ENCODE measurements at regions not wholly inside any gene's neighbourhood (a gene's known extent, or its start where the extent isn't known, plus 50 kb on each side); places are given as distances from the start of the nearest gene placed in this dataset.
"Not testable (repeated sequence)": the region's sequence is repeated elsewhere in the genome, so short reads cannot be mapped to it uniquely, and the experiment has no call there.

DNA sequence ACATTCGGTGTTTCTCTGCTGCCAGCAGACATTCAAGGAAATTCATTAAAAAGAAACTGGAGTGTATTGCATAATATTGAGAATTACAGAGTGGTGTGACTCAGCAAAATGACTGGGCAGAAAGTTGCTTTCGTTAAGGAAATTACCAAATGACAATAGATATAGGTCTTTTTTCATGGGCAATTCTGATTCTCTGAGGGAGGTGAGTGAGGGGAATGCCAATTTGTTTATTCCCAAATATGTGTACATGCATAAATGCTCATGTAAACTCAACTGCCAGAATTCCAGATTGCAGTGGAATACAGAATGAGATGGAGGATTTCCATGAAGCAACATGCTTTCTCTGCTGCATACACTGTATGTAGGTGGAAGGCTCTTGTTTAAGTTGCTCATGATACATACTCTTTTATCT lies 1730.1 kb downstream of the SLITRK5 start:
- no peak for TF ChIP-seq CTCF (IDR thresholded peaks at IDR 0.05; ENCODE audit: low read depth, low read length)
- peak; percentile 45 for DNase-seq (ENCODE audit: low read depth, low spot score)
- Histone ChIP-seq H3K27ac (ENCODE audit: low read depth, low read length) (peak overlapping the region; percentile 66), H3K9me3 (ENCODE audit: control insufficient read depth, insufficient read depth, low read length) (no peaks in the 10 kb centered on the region), H3K27me3 (ENCODE audit: control insufficient read depth, insufficient read depth, low read length) (no peaks in the 10 kb centered on the region), H3K4me3 (ENCODE audit: low read depth, low read length) (no peak overlapping the region)
- CTCF ChIA-PET, result no interaction called here
- POLR2A ChIA-PET, result no interaction called here

- CTCF ChIA-PET, result no interaction called here
- POLR2A ChIA-PET, result no interaction called here
- TF ChIP-seq CTCF (IDR thresholded peaks at IDR 0.05; ENCODE audit: low read depth, low read length), result no peak
- Histone ChIP-seq H3K9me3 (ENCODE audit: control insufficient read depth, insufficient read depth, low read length) (no peaks in the 10 kb centered on the region), H3K27ac (ENCODE audit: low read depth, low read length) (no peak overlapping the region), H3K4me3 (ENCODE audit: low read depth, low read length) (no peak overlapping the region), H3K27me3 (ENCODE audit: control insufficient read depth, insufficient read depth, low read length) (no peaks in the 10 kb centered on the region)
- DNase-seq (ENCODE audit: low read depth, low spot score), result no peak
These were observed 1731.0 kb downstream of the SLITRK5 start for GRCh38 chr13:89402211-89402610.

DNA sequence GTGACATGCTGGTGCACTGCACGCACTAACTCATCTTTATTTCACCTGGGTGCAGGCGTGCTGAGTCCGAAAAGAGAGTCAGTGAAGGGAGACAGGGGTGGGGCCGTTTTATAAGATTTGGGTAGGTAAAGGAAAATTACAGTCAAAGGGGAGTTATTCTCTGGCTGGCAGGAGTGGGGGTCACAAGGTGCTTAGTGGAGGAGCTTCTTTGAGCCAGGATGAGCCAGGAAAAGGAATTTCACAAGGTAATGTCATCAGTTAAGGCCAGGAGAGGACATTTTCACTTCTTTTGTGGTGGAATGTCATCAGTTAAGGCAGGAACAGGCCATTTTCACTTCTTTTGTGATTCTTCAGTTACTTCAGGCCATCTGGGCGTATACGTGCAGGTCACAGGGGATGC lies 1734.9 kb downstream of the SLITRK5 start:
- H3K4me3 ChIP-seq (ENCODE audit: low read depth, low read length); CTCF ChIA-PET; H3K27me3 ChIP-seq (ENCODE audit: control insufficient read depth, insufficient read depth, low read length); POLR2A ChIA-PET; H3K9me3 ChIP-seq (ENCODE audit: control insufficient read depth, insufficient read depth, low read length); H3K27ac ChIP-seq (ENCODE audit: low read depth, low read length); DNase-seq (ENCODE audit: low read depth, low spot score): not testable (repeated sequence)

DNA sequence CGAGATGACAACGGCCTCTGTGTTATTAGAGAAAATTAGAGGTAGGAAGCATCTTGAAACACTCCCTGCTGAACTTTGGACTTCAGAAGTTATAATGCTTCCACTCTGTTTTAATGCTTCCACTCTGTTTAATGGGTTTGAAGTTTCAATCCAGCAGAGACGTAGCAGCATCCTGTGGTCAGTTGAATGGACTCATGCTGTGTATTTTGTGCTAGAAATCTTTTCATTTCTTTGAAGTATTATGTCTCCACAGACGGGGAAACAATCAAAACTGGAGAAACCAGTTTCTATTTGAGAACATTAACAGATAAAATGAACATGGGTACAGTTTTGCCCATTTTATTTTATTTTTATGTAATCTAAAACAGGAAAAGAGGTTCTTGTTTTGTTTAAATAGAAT lies 1736.2 kb downstream of the SLITRK5 start:
- H3K4me3 ChIP-seq (ENCODE audit: low read depth, low read length), result no peak overlapping the region
- DNase-seq (ENCODE audit: low read depth, low spot score), result no peak
- TF ChIP-seq CTCF (IDR thresholded peaks at IDR 0.05; ENCODE audit: low read depth, low read length), result no peak
- H3K9me3 ChIP-seq (ENCODE audit: control insufficient read depth, insufficient read depth, low read length), result no peaks in the 10 kb centered on the region
- ChIA-PET CTCF (no interaction called here), POLR2A (no interaction called here)
- no peaks in the 10 kb centered on the region for H3K27me3 ChIP-seq (ENCODE audit: control insufficient read depth, insufficient read depth, low read length)
- H3K27ac ChIP-seq (ENCODE audit: low read depth, low read length), result no peak overlapping the region

DNA sequence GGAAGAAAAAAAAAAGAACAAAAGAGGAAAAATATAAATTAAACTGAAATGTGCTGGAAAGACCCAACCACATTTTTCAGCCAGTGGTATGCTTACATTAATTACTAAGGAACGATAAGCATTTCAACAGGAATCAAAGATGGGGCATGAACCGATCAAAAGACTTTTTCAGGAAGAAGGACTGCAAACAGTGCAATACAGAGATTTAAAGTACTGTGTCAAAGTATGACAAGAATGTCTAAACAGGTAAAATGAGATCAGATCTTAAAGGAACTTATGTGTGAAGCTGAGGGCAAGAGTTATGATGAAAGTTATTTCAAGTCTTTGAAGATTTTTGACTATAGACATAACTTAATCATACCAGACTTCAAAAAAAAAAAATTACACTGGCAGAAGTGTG lies 1761.8 kb downstream of the SLITRK5 start:
- no peak for DNase-seq (ENCODE audit: low read depth, low spot score)
- Histone ChIP-seq H3K9me3 (ENCODE audit: control insufficient read depth, insufficient read depth, low read length) (no peaks in the 10 kb centered on the region), H3K4me3 (ENCODE audit: low read depth, low read length) (no peak overlapping the region), H3K27ac (ENCODE audit: low read depth, low read length) (no peak overlapping the region), H3K27me3 (ENCODE audit: control insufficient read depth, insufficient read depth, low read length) (no peaks in the 10 kb centered on the region)
- TF ChIP-seq CTCF (IDR thresholded peaks at IDR 0.05; ENCODE audit: low read depth, low read length), result no peak
- POLR2A ChIA-PET, result no interaction called here
- CTCF ChIA-PET, result no interaction called here

DNA sequence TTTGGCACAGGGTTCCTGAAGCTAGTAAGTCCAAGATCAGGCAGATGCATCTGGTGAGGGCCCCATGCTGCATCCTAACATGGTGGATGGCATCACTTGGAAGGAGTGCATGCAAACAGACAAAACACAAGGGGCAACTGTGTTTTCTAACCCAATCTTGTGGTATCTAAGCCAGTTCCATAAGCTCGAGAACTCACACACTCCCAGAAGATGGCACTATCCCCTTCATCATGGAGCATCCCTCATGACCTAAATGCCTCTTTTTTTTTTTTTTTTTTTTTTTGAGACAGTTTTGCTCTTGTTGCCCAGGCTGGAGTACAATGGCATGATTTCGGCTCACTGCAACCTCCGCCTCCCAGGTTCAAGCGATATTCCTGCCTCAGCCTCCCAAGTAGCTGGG lies 1763.5 kb downstream of the SLITRK5 start:
- H3K27me3 ChIP-seq (ENCODE audit: control insufficient read depth, insufficient read depth, low read length); DNase-seq (ENCODE audit: low read depth, low spot score); H3K4me3 ChIP-seq (ENCODE audit: low read depth, low read length); H3K27ac ChIP-seq (ENCODE audit: low read depth, low read length); H3K9me3 ChIP-seq (ENCODE audit: control insufficient read depth, insufficient read depth, low read length); POLR2A ChIA-PET: not testable (repeated sequence)
- CTCF ChIA-PET, result interaction anchor here (0.6 to 1.4 kb wide), 3 partner anchors 46 to 866 kb away, joined by 3 to 6 read pairs (median 5); no protein-coding TSS in a partner anchor

All from AG04450 (cell line).